ENCODE measurements at regions not wholly inside any gene's neighbourhood (a gene's known extent, or its start where the extent isn't known, plus 50 kb on each side); places are given as distances from the start of the nearest gene placed in this dataset.
"Not testable (repeated sequence)": the region's sequence is repeated elsewhere in the genome, so short reads cannot be mapped to it uniquely, and the experiment has no call there.

GRCh38 chr16:51230035-51230434, 79.0 kb upstream of the SALL1 start:
- TF ChIP-seq CTCF (IDR thresholded peaks at IDR 0.05); ZFX (IDR thresholded peaks at IDR 0.05; ENCODE audit: borderline replicate concordance): not testable (repeated sequence)
